HG02571 (cell line): ENCODE measurements at regions not wholly inside any gene's neighbourhood (a gene's known extent, or its start where the extent isn't known, plus 50 kb on each side); places are given as distances from the start of the nearest gene placed in this dataset.

Experiments
- ATAC-seq: cut with Tn5 transposase; IDR thresholded peaks from one replicate; pipeline ENCODE4 v1.9.1; 2021; ENCODE audit warnings: mild to moderate bottlenecking, moderate library complexity; ENCODE audit not compliant: unreplicated experiment

- ATAC-seq: no peak
Measured at GRCh38 chr3:110181226-110181625, 843.9 kb upstream of the DPPA4 start.

GRCh38 chr3:110184536-110184935, 847.2 kb upstream of the DPPA4 start:
- no peak for ATAC-seq

GRCh38 chr3:110193074-110193473, 855.7 kb upstream of the DPPA4 start:
- ATAC-seq: no peak

- ATAC-seq: no peak
Measured at GRCh38 chr3:110198717-110199587, 861.6 kb upstream of the DPPA4 start.

GRCh38 chr3:110199588-110199943, 862.2 kb upstream of the DPPA4 start:
- ATAC-seq: no peak

- no peak for ATAC-seq
Measured at GRCh38 chr3:110210086-110210660, 861.4 kb upstream of the NECTIN3 start.

GRCh38 chr3:110226645-110227044, 845.0 kb upstream of the NECTIN3 start:
- ATAC-seq: no peak

GRCh38 chr3:110227991-110228390, 843.6 kb upstream of the NECTIN3 start:
- no peak for ATAC-seq

GRCh38 chr3:110234831-110235230, 836.8 kb upstream of the NECTIN3 start:
- ATAC-seq: no peak

GRCh38 chr3:110236976-110237610, 834.5 kb upstream of the NECTIN3 start:
- no peak for ATAC-seq

- no peak for ATAC-seq
Measured at GRCh38 chr3:110243081-110243480, 828.5 kb upstream of the NECTIN3 start.

- ATAC-seq: no peak
Measured at GRCh38 chr3:110246796-110247376, 824.7 kb upstream of the NECTIN3 start.

- ATAC-seq: no peak
Measured at GRCh38 chr3:110248666-110249065, 823.0 kb upstream of the NECTIN3 start.

GRCh38 chr3:110253794-110254193, 817.8 kb upstream of the NECTIN3 start:
- no peak for ATAC-seq

GRCh38 chr3:110254591-110254990, 817.0 kb upstream of the NECTIN3 start:
- no peak for ATAC-seq

GRCh38 chr3:110261141-110261540, 810.5 kb upstream of the NECTIN3 start:
- no peak for ATAC-seq

- ATAC-seq: no peak
Measured at GRCh38 chr3:110262896-110263295, 808.7 kb upstream of the NECTIN3 start.

- ATAC-seq: no peak
Measured at GRCh38 chr3:110265302-110265701, 806.3 kb upstream of the NECTIN3 start.

- no peak for ATAC-seq
Measured at GRCh38 chr3:110267304-110267845, 804.2 kb upstream of the NECTIN3 start.

GRCh38 chr3:110272525-110272924, 799.1 kb upstream of the NECTIN3 start:
- no peak for ATAC-seq

GRCh38 chr3:110291886-110292501, 779.6 kb upstream of the NECTIN3 start:
- ATAC-seq: no peak
